COR-L47 (cell line): ENCODE measurements at regions not wholly inside any gene's neighbourhood (a gene's known extent, or its start where the extent isn't known, plus 50 kb on each side); places are given as distances from the start of the nearest gene placed in this dataset.
"Not testable (repeated sequence)": the region's sequence is repeated elsewhere in the genome, so short reads cannot be mapped to it uniquely, and the experiment has no call there.

Experiments used
- DNase-seq: peaks from one replicate; lab custom pipeline; 2025; lab: John Stamatoyannopoulos, UW

DNA sequence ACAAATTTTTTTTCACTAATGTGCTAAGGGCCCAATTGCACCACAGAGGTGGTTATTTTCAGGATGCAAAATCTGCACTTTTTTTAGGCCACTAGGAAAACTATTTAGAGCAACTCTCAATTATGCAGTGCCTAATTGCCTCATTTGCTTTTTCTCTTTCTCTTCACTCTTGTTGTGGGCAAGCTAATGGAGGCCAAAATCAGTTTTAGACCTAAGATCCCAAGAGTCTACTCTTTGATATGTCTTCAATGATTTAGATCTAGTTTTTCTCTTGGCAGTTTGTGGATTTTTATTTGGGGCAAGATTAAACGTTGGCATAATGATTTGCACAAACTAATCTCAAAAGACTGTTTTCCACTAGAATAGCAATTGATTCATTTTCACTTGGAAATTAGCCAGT, 1996.9 kb downstream of the LRRC4C start:
- DNase-seq = no peak

GRCh38 chr11:39461066-39461465, 1998.4 kb downstream of the LRRC4C start:
- no peak for DNase-seq

DNA sequence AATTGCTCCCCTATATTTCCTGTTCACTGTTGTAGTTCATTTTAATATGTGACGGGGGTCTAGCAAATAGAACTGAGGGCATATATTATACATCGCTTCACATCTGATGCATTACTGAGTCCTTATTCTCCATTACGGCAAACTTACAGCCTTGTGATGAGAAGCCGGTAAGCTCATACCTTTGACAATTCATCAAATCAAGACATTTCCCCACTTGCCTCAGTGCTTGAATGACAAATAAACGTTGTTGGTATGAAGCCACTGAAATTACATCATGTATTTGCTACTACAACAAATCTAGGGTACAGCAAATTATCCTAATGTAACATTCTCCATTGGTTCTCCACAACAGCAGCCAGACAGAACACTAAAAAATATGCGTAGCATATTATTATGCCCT, 1999.8 kb downstream of the LRRC4C start:
- no peak for DNase-seq

DNA sequence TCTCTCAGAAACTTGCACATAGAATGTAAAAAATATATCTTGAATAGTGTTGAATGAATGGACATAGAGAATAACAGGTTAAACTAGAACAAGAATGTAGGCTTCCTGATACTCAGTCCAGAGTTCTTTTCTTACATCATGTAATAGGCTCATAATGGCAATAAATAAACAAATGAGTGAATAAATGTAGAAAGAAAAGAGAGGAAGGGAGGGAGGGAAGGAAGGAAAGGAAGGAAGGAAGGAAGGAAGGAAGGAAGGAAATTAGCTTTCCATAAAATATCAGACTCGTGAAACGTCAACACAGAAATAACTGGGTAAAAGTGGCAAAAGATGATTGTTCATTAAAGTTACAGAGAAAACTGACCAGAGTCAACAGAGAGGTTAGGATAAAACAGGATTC, 2001.0 kb downstream of the LRRC4C start:
- no peak for DNase-seq

- DNase-seq = no peak
These were observed 2015.9 kb downstream of the LRRC4C start for GRCh38 chr11:39443424-39444022.

GRCh38 chr11:39442177-39442576, 2017.3 kb downstream of the LRRC4C start:
- DNase-seq = no peak

- DNase-seq = no peak
These were observed 2023.8 kb downstream of the LRRC4C start for GRCh38 chr11:39435641-39436040.

GRCh38 chr11:39434466-39434865, 2025.0 kb downstream of the LRRC4C start:
- no peak for DNase-seq

- no peak for DNase-seq
These were observed 2026.5 kb downstream of the LRRC4C start for GRCh38 chr11:39432929-39433328.

DNA sequence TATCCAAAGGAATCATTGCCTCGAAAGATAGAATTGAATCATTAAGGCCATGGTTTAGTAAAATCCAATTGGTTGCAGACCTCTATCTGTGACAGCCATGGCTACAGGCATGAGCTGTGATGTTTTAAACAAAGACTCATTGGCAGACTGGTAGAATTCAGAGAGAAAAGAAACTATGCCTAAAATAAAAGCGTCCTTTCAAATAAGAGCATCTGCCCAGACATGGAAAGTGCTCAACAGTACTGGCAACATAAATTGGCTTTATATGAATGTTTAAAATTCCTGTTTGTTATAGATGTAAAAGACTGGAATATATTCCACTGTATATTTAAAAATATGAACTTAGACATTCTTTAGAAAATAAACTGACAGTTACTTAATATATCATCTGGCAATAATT, 2034.2 kb downstream of the LRRC4C start:
- no peak for DNase-seq

DNA sequence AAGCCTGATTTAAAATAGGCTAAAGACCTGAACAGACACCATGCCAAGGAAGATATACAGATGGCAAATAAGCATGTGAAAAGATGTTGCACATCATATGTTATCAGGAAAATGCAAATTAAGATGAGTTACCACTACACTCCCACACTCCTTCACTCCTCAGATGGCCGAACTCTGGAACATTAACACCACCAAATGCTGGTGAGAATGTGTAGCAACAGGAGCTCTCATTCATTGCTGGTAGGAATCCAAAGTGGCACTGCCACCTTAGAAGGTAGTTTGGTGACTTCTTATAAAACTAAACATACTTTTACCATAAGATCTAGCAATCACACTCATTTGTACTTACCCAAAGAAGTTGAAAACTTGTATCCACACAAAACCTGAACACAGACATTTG, 2047.3 kb downstream of the LRRC4C start:
- DNase-seq = no peak

- DNase-seq = no peak
These were observed 2073.5 kb downstream of the LRRC4C start for GRCh38 chr11:39385911-39386310.

- no peak for DNase-seq
These were observed 2084.3 kb downstream of the LRRC4C start for GRCh38 chr11:39374963-39375698.

- no peak for DNase-seq
These were observed 2091.9 kb downstream of the LRRC4C start for GRCh38 chr11:39367534-39367933.

- no peak for DNase-seq
These were observed 2093.5 kb downstream of the LRRC4C start for GRCh38 chr11:39365809-39366436.

DNA sequence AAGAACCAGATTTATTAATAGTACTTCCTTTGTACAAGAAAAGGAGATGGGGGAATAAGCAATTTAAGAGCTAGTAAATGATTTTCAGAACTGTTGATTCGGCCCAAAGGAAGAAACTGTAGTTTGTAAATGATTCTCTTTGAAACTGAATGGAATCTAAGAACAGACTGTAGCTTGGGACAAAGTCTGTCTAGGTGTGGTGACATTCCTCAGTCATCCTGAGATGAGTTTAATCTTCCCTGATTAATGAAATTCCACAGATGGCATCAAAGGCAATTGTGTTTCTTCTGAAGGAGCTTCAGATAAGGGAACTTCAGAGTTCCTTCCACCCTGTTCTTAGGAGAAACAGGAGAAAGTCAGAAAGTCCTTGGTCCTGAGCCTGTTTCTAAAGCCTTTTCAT, 2095.9 kb downstream of the LRRC4C start:
- DNase-seq = no peak

GRCh38 chr11:39361557-39361956, 2097.9 kb downstream of the LRRC4C start:
- DNase-seq = no peak

GRCh38 chr11:39345834-39346442, 2113.5 kb downstream of the LRRC4C start:
- no peak for DNase-seq

- DNase-seq = no peak
These were observed 2118.0 kb downstream of the LRRC4C start for GRCh38 chr11:39341461-39341860.

- DNase-seq = not testable (repeated sequence)
These were observed 2126.4 kb downstream of the LRRC4C start for GRCh38 chr11:39333006-39333405.

GRCh38 chr11:39327302-39327701, 2132.2 kb downstream of the LRRC4C start:
- DNase-seq = no peak

DNA sequence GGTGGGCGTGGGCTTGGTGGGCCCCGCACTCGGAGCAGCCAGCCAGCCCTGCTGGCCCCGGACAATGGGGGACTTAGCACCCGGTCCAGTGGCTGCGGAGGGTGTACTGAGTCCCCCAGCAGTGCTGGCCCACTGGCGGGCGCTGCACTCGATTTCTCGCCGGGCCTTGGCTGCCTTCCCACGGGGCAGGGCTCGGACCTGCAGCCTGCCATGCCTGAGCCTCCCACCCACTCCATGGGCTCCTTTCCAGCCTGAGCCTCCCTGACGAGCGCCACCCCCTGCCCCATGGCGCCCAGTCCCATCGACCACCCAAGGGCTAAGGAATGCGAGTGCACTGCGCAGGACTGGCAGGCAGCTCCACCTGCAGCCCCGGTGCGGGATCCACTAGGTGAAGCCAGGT, 2147.6 kb downstream of the LRRC4C start:
- not testable (repeated sequence) for DNase-seq

- no peak for DNase-seq
These were observed 2154.9 kb downstream of the LRRC4C start for GRCh38 chr11:39304586-39304985.
